ENCODE measurements at regions not wholly inside any gene's neighbourhood (a gene's known extent, or its start where the extent isn't known, plus 50 kb on each side); places are given as distances from the start of the nearest gene placed in this dataset.

GRCh38 chr1:165055581-165055980, 300.9 kb downstream of the LMX1A start:
- TF ChIP-seq EZH2 (IDR thresholded peaks at IDR 0.05): no peak
- no peak for TF ChIP-seq POLR2AphosphoS5 (IDR thresholded peaks at IDR 0.05; ENCODE audit: borderline replicate concordance, low read depth, low read length)
